ENCODE measurements at regions not wholly inside any gene's neighbourhood (a gene's known extent, or its start where the extent isn't known, plus 50 kb on each side); places are given as distances from the start of the nearest gene placed in this dataset.

- TF ChIP-seq TAF1 (IDR thresholded peaks at IDR 0.05; ENCODE audit: borderline replicate concordance, insufficient read depth, low read length) = no peak
Measured at GRCh38 chrX:4579480-4579879, 866.0 kb upstream of the PRKX start.

- TF ChIP-seq POLR2AphosphoS5 (IDR thresholded peaks at IDR 0.05; ENCODE audit: low read depth, low read length) = no peak
- no peak for TF ChIP-seq TAF1 (IDR thresholded peaks at IDR 0.05; ENCODE audit: borderline replicate concordance, insufficient read depth, low read length)
- no peak for TF ChIP-seq REST (IDR thresholded peaks at IDR 0.05; ENCODE audit: insufficient read depth in 1 of 2, low read depth in 2 of 2, low read length in 2 of 2)
- TF ChIP-seq FOXP2 (optimal IDR thresholded peaks at IDR 0.05; ENCODE audit: borderline replicate concordance, extremely low read depth, extremely low read length, insufficient read depth) = no peak
- no peak for TF ChIP-seq SIN3A (IDR thresholded peaks at IDR 0.05; ENCODE audit: borderline replicate concordance, insufficient read depth, low read length)
Measured at GRCh38 chrX:4572691-4573090, 859.2 kb upstream of the PRKX start.

- TF ChIP-seq REST (IDR thresholded peaks at IDR 0.05; ENCODE audit: insufficient read depth in 1 of 2, low read depth in 2 of 2, low read length in 2 of 2) (no peak), TAF1 (IDR thresholded peaks at IDR 0.05; ENCODE audit: borderline replicate concordance, insufficient read depth, low read length) (no peak), FOXP2 (optimal IDR thresholded peaks at IDR 0.05; ENCODE audit: borderline replicate concordance, extremely low read depth, extremely low read length, insufficient read depth) (no peak), SIN3A (IDR thresholded peaks at IDR 0.05; ENCODE audit: borderline replicate concordance, insufficient read depth, low read length) (no peak), POLR2AphosphoS5 (IDR thresholded peaks at IDR 0.05; ENCODE audit: low read depth, low read length) (no peak)
Measured at GRCh38 chrX:4570151-4570550, 856.7 kb upstream of the PRKX start.

- no peak for TF ChIP-seq FOXP2 (optimal IDR thresholded peaks at IDR 0.05; ENCODE audit: borderline replicate concordance, extremely low read depth, extremely low read length, insufficient read depth)
- no peak for TF ChIP-seq REST (IDR thresholded peaks at IDR 0.05; ENCODE audit: insufficient read depth in 1 of 2, low read depth in 2 of 2, low read length in 2 of 2)
- TF ChIP-seq POLR2AphosphoS5 (IDR thresholded peaks at IDR 0.05; ENCODE audit: low read depth, low read length) = no peak
- TF ChIP-seq SIN3A (IDR thresholded peaks at IDR 0.05; ENCODE audit: borderline replicate concordance, insufficient read depth, low read length) = no peak
Measured at GRCh38 chrX:4560192-4560591, 846.7 kb upstream of the PRKX start.

GRCh38 chrX:4550018-4550417, 836.6 kb upstream of the PRKX start:
- TF ChIP-seq TAF1 (IDR thresholded peaks at IDR 0.05; ENCODE audit: borderline replicate concordance, insufficient read depth, low read length) (no peak), REST (IDR thresholded peaks at IDR 0.05; ENCODE audit: insufficient read depth in 1 of 2, low read depth in 2 of 2, low read length in 2 of 2) (no peak), SIN3A (IDR thresholded peaks at IDR 0.05; ENCODE audit: borderline replicate concordance, insufficient read depth, low read length) (no peak), FOXP2 (optimal IDR thresholded peaks at IDR 0.05; ENCODE audit: borderline replicate concordance, extremely low read depth, extremely low read length, insufficient read depth) (no peak)

Data from PFSK-1 (cell line).